ENCODE measurements at regions not wholly inside any gene's neighbourhood (a gene's known extent, or its start where the extent isn't known, plus 50 kb on each side); places are given as distances from the start of the nearest gene placed in this dataset.

DNA sequence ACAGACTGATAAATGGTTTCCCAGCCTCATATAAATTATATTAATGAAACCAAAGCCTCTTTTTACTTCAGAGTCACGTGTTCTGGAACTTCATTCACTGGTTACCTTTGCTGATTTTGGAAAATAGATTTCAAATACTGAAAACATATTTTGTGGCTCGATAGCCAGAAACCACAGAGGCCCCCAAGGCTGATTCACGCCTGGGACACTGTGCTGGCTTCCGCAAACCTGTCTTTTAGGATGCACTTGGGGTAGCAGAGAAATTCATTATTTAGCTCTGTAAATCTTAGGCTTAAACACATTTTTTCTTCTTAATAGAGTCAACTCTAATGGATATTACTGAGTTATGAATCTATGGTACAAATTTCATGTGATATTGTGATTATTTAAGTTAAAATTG is 90.7 kb upstream of the TMEM18 start:
- Histone ChIP-seq H2AFZ (ENCODE audit: low read length) (no peak overlapping the region), H3K4me1 (ENCODE audit: insufficient read depth, low read length) (no peaks in the 10 kb centered on the region), H3K4me3 (ENCODE audit: insufficient read depth, low read length) (no peak overlapping the region), H3K27ac (ENCODE audit: low read depth, low read length) (no peak overlapping the region), H3K4me2 (ENCODE audit: insufficient read depth, low read length) (no peak overlapping the region), H3K79me2 (ENCODE audit: insufficient read depth, low read length) (no peaks in the 10 kb centered on the region), H4K20me1 (ENCODE audit: insufficient read depth, low read length) (no peaks in the 10 kb centered on the region), H3K27me3 (ENCODE audit: insufficient read depth, low read length) (no peaks in the 10 kb centered on the region), H3K36me3 (ENCODE audit: insufficient read depth, low read length) (no peaks in the 10 kb centered on the region), H3K9me3 (ENCODE audit: low read depth, low read length) (no peaks in the 10 kb centered on the region)
- DNase-seq (ENCODE audit: insufficient read length, low spot score, missing footprints) = no peak
- TF ChIP-seq, protein P1, sequence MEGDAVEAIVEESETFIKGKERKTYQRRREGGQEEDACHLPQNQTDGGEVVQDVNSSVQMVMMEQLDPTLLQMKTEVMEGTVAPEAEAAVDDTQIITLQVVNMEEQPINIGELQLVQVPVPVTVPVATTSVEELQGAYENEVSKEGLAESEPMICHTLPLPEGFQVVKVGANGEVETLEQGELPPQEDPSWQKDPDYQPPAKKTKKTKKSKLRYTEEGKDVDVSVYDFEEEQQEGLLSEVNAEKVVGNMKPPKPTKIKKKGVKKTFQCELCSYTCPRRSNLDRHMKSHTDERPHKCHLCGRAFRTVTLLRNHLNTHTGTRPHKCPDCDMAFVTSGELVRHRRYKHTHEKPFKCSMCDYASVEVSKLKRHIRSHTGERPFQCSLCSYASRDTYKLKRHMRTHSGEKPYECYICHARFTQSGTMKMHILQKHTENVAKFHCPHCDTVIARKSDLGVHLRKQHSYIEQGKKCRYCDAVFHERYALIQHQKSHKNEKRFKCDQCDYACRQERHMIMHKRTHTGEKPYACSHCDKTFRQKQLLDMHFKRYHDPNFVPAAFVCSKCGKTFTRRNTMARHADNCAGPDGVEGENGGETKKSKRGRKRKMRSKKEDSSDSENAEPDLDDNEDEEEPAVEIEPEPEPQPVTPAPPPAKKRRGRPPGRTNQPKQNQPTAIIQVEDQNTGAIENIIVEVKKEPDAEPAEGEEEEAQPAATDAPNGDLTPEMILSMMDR (IDR thresholded peaks at IDR 0.05; ENCODE audit: extremely low read depth, low read depth, low read length) = no peak

DNA sequence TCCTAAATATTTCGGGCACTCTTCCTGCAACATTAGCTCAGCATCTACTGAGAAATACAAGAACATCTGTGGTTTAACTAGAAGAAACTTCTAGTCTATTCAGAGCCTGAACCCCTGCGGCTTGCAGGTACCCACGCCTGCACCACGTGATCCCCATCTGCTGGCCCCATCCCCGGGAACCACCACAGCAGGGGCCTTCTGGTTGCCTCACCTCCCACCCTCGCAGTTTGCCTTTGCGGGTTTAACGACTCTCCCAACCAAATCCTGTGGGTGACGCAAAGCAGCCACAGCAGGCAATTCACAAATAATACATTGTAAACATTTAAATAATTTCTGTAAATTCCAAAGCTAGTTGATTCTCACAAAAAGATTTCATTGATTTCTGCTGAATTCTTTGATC is 90.2 kb upstream of the TMEM18 start:
- TF ChIP-seq, protein P1 (IDR thresholded peaks at IDR 0.05; ENCODE audit: extremely low read depth, low read depth, low read length) = no peak
- no peaks in the 10 kb centered on the region for H4K20me1 ChIP-seq (ENCODE audit: insufficient read depth, low read length)
- no peaks in the 10 kb centered on the region for H3K27me3 ChIP-seq (ENCODE audit: insufficient read depth, low read length)
- no peaks in the 10 kb centered on the region for H3K79me2 ChIP-seq (ENCODE audit: insufficient read depth, low read length)
- no peaks in the 10 kb centered on the region for H3K4me1 ChIP-seq (ENCODE audit: insufficient read depth, low read length)
- no peak overlapping the region for H3K27ac ChIP-seq (ENCODE audit: low read depth, low read length)
- H2AFZ ChIP-seq (ENCODE audit: low read length) = no peak overlapping the region
- no peak overlapping the region for H3K4me3 ChIP-seq (ENCODE audit: insufficient read depth, low read length)
- no peaks in the 10 kb centered on the region for H3K9me3 ChIP-seq (ENCODE audit: low read depth, low read length)
- no peaks in the 10 kb centered on the region for H3K36me3 ChIP-seq (ENCODE audit: insufficient read depth, low read length)
- no peak overlapping the region for H3K4me2 ChIP-seq (ENCODE audit: insufficient read depth, low read length)
- DNase-seq (ENCODE audit: insufficient read length, low spot score, missing footprints) = no peak

DNA sequence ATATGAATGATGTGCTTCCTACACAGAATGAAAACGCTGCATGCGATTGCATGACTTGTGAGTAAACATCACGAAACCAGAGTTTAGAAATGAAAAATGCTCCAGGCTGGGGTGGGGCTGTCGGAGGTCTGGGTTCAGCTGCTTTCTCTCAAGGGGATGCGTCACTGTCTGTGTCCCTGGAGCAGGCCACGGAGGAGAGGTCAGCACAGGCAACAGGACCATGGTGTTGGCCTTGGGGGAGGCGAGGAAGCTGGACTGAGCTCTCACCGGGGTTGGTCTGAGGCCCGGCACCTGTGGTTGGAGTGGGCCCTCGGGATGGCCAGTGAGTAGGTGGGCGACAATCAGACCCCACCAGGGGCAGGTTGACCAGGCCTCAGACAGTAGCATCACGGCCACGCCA is 89.0 kb upstream of the TMEM18 start:
- no peaks in the 10 kb centered on the region for H3K27me3 ChIP-seq (ENCODE audit: insufficient read depth, low read length)
- H2AFZ ChIP-seq (ENCODE audit: low read length) = no peak overlapping the region
- H3K36me3 ChIP-seq (ENCODE audit: insufficient read depth, low read length) = no peaks in the 10 kb centered on the region
- no peaks in the 10 kb centered on the region for H3K79me2 ChIP-seq (ENCODE audit: insufficient read depth, low read length)
- H3K27ac ChIP-seq (ENCODE audit: low read depth, low read length) = no peak overlapping the region
- no peak overlapping the region for H3K4me3 ChIP-seq (ENCODE audit: insufficient read depth, low read length)
- TF ChIP-seq, protein P1 (IDR thresholded peaks at IDR 0.05; ENCODE audit: extremely low read depth, low read depth, low read length) = no peak
- H3K4me2 ChIP-seq (ENCODE audit: insufficient read depth, low read length) = no peak overlapping the region
- no peaks in the 10 kb centered on the region for H4K20me1 ChIP-seq (ENCODE audit: insufficient read depth, low read length)
- H3K9me3 ChIP-seq (ENCODE audit: low read depth, low read length) = no peaks in the 10 kb centered on the region
- no peak for DNase-seq (ENCODE audit: insufficient read length, low spot score, missing footprints)
- no peaks in the 10 kb centered on the region for H3K4me1 ChIP-seq (ENCODE audit: insufficient read depth, low read length)

DNA sequence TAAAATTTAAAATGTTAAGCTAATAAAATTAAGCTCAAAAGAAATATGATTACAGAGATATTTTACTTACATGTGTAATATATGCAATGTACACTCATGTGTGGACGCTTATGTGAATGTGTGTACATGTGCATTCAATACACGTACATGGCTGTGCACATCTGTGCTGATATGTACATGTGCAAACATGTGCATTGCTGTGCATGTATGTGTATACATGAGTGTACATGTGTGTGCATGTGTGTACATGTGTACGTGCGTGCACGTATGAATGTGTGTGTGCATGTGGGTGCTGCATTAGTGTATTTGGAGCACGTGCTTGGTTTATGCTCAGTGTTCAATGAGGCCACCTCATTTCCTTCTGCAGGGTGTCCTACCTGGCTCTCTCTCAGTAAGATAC is 88.2 kb upstream of the TMEM18 start:
- no peaks in the 10 kb centered on the region for H4K20me1 ChIP-seq (ENCODE audit: insufficient read depth, low read length)
- H3K4me2 ChIP-seq (ENCODE audit: insufficient read depth, low read length) = no peak overlapping the region
- TF ChIP-seq, protein P1 (IDR thresholded peaks at IDR 0.05; ENCODE audit: extremely low read depth, low read depth, low read length) = no peak
- no peak overlapping the region for H3K27ac ChIP-seq (ENCODE audit: low read depth, low read length)
- no peaks in the 10 kb centered on the region for H3K9me3 ChIP-seq (ENCODE audit: low read depth, low read length)
- no peak for DNase-seq (ENCODE audit: insufficient read length, low spot score, missing footprints)
- no peak overlapping the region for H2AFZ ChIP-seq (ENCODE audit: low read length)
- no peaks in the 10 kb centered on the region for H3K79me2 ChIP-seq (ENCODE audit: insufficient read depth, low read length)
- H3K27me3 ChIP-seq (ENCODE audit: insufficient read depth, low read length) = no peaks in the 10 kb centered on the region
- H3K4me3 ChIP-seq (ENCODE audit: insufficient read depth, low read length) = no peak overlapping the region
- H3K4me1 ChIP-seq (ENCODE audit: insufficient read depth, low read length) = no peaks in the 10 kb centered on the region
- no peaks in the 10 kb centered on the region for H3K36me3 ChIP-seq (ENCODE audit: insufficient read depth, low read length)
